Pancreas (tissue), 10 donors: ENCODE measurements at regions not wholly inside any gene's neighbourhood (a gene's known extent, or its start where the extent isn't known, plus 50 kb on each side); places are given as distances from the start of the nearest gene placed in this dataset.

ENCODE experiments used
- ATAC-seq, 4 donors: fragments of 200-7000 bp; cut with Tn5 transposase; one replicate each; pipeline versions ENCODE4 v1.8.0 to v1.9.1; 2020; ENCODE audit warnings: mild to moderate bottlenecking in 4 of 4, moderate library complexity in 4 of 4
- DNase-seq, 6 donors: peaks; one replicate each; pipeline ENCODE4 v3.0.0-alpha.2; 2020
- FAIRE-seq: peaks from 2 replicates; lab custom pipeline; 2012; peaks lifted over from hg19 to GRCh38; lab: Jason Lieb, UNC
- H3K27ac ChIP-seq, 4 donors: fragments of 200-600 bp; sonication (generic); 1 replicate in 3 of 4; 2 replicates in 1 of 4; pipeline versions ENCODE4 v1.5.0 to v1.8.0; 2020
- H3K27me3 ChIP-seq, 4 donors: fragments of 200-600 bp; one replicate each; pipeline ENCODE4 v1.8.0; 2021
- H3K36me3 ChIP-seq, 3 donors: fragments of 200-600 bp; sonication (generic) in 1 of 3; one replicate each; pipeline versions ENCODE4 v1.5.0 to v1.8.0; 2020 to 2021
- H3K4me1 ChIP-seq, 3 donors: fragments of 200-600 bp; one replicate each; pipeline ENCODE4 v1.8.0; 2021
- H3K4me3 ChIP-seq, 4 donors: fragments of 200-600 bp; sonication (generic) in 2 of 4; one replicate each; pipeline versions ENCODE4 v1.5.0 to v1.8.0; 2020 to 2021
- H3K9me3 ChIP-seq, 4 donors: fragments of 200-600 bp; one replicate each; pipeline ENCODE4 v1.8.0; 2021
- WGBS, 2 donors: extraction: QIAGEN DNeasy Blood & Tissue Kit; methylation state at CpG; one replicate each; pipeline ENCODE4 v1.1.7; 2013; 5-methylcytosine and 5-hydroxymethylcytosine counted together
- intact Hi-C, 3 donors: fragments of 100-400 bp; cut with DNase I; formaldehyde crosslinking; loops; one replicate each; pipeline versions ENCODE4 v1.11.1 to v1.14.2; 2022
- TF ChIP-seq, protein P1 (sequence below), 4 donors: fragments of 200-600 bp; sonication (generic) in 3 of 4; IDR thresholded peaks; one replicate each; pipeline versions ENCODE4 v1.5.0 to v1.8.0; 2021; ENCODE audit warnings: antibody characterized with exemption in 4 of 4
- donor health status: healthy with polysubstance abuse.
- donor health status: DM: no; HTN: no; CAD: no; lungs with moderate emphysema.
- donor health status: DM: no; HTN: no; CAD: no.
- donor health status: control.
- donor health status: control.
- donor health status: Bipolar disorder and iron deficiency.
- donor health status: DM: yes; HTN: yes; CAD: no.
- donor health status: DM: no; HTN: no; CAD: no.
- donor health status: DM: no; HTN: no; CAD: no.
- donor health status: DM: yes; HTN: yes; CAD: no.

- TF ChIP-seq, protein P1, sequence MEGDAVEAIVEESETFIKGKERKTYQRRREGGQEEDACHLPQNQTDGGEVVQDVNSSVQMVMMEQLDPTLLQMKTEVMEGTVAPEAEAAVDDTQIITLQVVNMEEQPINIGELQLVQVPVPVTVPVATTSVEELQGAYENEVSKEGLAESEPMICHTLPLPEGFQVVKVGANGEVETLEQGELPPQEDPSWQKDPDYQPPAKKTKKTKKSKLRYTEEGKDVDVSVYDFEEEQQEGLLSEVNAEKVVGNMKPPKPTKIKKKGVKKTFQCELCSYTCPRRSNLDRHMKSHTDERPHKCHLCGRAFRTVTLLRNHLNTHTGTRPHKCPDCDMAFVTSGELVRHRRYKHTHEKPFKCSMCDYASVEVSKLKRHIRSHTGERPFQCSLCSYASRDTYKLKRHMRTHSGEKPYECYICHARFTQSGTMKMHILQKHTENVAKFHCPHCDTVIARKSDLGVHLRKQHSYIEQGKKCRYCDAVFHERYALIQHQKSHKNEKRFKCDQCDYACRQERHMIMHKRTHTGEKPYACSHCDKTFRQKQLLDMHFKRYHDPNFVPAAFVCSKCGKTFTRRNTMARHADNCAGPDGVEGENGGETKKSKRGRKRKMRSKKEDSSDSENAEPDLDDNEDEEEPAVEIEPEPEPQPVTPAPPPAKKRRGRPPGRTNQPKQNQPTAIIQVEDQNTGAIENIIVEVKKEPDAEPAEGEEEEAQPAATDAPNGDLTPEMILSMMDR (IDR thresholded peaks at IDR 0.05), result no peak
- no peaks in the 10 kb centered on the region for H3K4me1 ChIP-seq
- ATAC-seq (no peak), DNase-seq (no peak), FAIRE-seq (no peak)
- H3K4me3 ChIP-seq, result no peak overlapping the region
- H3K9me3 ChIP-seq, result no peaks in the 10 kb centered on the region
- WGBS, 2 donors, result 82 to 88% methylated on average over 4 of the region's 4 CpGs
- intact Hi-C loops, result no loop called here
- H3K27me3 ChIP-seq, result no peaks in the 10 kb centered on the region
- H3K27ac ChIP-seq, result no peak overlapping the region
- no peaks in the 10 kb centered on the region for H3K36me3 ChIP-seq
Observed at GRCh38 chr6:128667339-128667858, 147.0 kb upstream of the PTPRK start.

DNA sequence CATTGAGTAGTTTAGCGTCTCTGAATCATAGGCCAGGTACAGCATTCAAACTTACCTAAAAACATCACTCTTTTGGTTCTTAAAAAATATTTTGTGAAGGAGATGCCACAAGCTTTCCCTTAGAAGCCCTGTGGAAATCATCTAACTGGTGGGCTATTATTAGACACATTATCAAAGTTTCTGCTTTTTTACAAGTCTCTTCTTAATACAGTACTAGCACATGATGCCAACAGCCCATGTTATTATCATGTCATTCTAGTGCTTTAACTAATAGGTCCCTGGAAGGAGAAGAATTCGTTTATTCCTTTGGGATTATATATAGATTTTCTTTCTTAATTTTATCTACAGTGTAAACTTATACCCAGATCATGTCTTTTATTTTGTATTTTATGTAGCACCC is 146.0 kb upstream of the PTPRK start:
- no peaks in the 10 kb centered on the region for H3K36me3 ChIP-seq
- 59 to 61% methylated on average over 2 of the region's 2 CpGs for WGBS, 2 donors
- DNase-seq (no peak), ATAC-seq (no peak), FAIRE-seq (no peak)
- no peak overlapping the region for H3K27ac ChIP-seq
- TF ChIP-seq, protein P1 (IDR thresholded peaks at IDR 0.05), result no peak
- no peak overlapping the region for H3K4me3 ChIP-seq
- no peaks in the 10 kb centered on the region for H3K27me3 ChIP-seq
- no peaks in the 10 kb centered on the region for H3K4me1 ChIP-seq
- intact Hi-C loops, result no loop called here
- H3K9me3 ChIP-seq, result no peaks in the 10 kb centered on the region

GRCh38 chr6:128663238-128663637 is 142.8 kb upstream of the PTPRK start:
- WGBS, 2 donors, result 63 to 82% methylated on average over 2 of the region's 2 CpGs
- H3K4me3 ChIP-seq, result no peak overlapping the region
- ATAC-seq (no peak), DNase-seq (no peak), FAIRE-seq (no peak)
- no peaks in the 10 kb centered on the region for H3K27me3 ChIP-seq
- TF ChIP-seq, protein P1 (IDR thresholded peaks at IDR 0.05), result no peak
- H3K36me3 ChIP-seq, result no peaks in the 10 kb centered on the region
- H3K27ac ChIP-seq, result no peak overlapping the region
- H3K9me3 ChIP-seq, result no peaks in the 10 kb centered on the region
- intact Hi-C loops, result no loop called here
- no peaks in the 10 kb centered on the region for H3K4me1 ChIP-seq

DNA sequence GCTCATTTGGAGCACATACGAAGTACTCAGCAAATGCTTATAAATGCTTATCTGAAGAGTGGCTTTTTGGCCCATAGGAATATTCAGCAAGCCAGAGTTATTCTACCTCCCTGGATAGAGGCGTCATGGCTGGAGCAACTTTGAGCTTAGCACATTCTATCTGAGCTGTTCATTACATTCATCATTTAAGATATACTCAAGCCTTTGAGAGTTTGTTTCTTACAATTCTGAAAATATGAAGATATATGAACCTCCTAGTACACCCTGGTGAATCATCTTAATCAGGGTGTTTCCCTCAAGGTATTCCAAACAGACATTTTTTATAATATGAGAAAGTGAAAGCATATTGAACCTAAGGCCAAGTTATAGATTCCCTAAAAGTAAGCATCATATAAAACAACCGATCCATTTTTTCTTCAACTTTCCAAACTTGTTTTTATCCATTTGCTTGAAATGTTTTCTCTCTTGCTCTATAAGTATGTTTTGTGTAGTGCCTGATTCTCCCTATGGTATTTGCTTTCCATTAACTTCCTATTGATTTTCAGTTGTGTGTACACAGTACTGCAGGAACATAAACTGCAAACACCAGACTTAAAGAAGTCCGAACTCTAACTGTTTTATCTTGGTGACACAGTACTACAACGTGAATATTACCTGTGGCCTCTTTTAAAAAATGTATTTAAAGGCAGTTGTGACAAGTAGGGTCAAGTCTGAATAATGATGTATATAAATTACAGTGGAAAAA is 139.7 kb upstream of the PTPRK start:
- FAIRE-seq, result no peak
- H3K27ac ChIP-seq, result no peak overlapping the region
- intact Hi-C loops, result no loop called here
- no peaks in the 10 kb centered on the region for H3K4me1 ChIP-seq
- H3K9me3 ChIP-seq, result no peaks in the 10 kb centered on the region
- DNase-seq, result no peak
- WGBS, 2 donors, result 51 to 55% methylated on average over 5 of the region's 5 CpGs
- no peak overlapping the region for H3K4me3 ChIP-seq
- H3K27me3 ChIP-seq, result no peaks in the 10 kb centered on the region
- no peak for ATAC-seq
- TF ChIP-seq, protein P1 (IDR thresholded peaks at IDR 0.05), result no peak
- H3K36me3 ChIP-seq, result no peaks in the 10 kb centered on the region

DNA sequence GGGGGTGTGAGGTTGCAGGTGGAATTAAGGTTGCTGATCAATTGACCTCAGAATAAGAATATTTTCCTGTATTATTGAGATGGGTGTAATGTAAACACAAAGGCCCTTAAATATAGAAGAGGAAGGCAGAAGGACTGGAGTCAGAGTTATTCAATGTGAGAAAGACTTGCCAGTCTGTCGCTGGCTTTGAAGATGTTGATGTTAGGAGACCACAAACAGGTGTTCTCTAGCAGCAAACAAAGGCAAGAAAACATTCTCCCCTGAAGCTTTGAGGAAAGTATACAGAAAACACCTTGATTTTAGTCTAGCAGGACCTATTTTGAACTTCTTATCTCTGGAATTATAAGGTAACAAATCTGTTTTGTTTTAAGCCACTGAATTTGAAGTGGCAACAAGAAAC is 138.9 kb upstream of the PTPRK start:
- H3K36me3 ChIP-seq, result no peaks in the 10 kb centered on the region
- ATAC-seq (no peak), FAIRE-seq (no peak), DNase-seq (no peak)
- no peaks in the 10 kb centered on the region for H3K9me3 ChIP-seq
- TF ChIP-seq, protein P1 (IDR thresholded peaks at IDR 0.05), result no peak
- no peak overlapping the region for H3K27ac ChIP-seq
- no peaks in the 10 kb centered on the region for H3K27me3 ChIP-seq
- intact Hi-C loops, result no loop called here
- no peak overlapping the region for H3K4me3 ChIP-seq
- no peaks in the 10 kb centered on the region for H3K4me1 ChIP-seq
- WGBS, 2 donors, result 55 to 73% methylated on average over 1 of the region's 1 CpG
